ENCODE measurements at regions not wholly inside any gene's neighbourhood (a gene's known extent, or its start where the extent isn't known, plus 50 kb on each side); places are given as distances from the start of the nearest gene placed in this dataset.

GRCh38 chrX:95040104-95040503 lies 1366.1 kb downstream of the FAM133A start (continued):
- TF ChIP-seq AFF4 (CRISPR knock-in tag; IDR thresholded peaks at IDR 0.05; ENCODE audit: borderline replicate concordance) (no peak), ZNF423 (CRISPR knock-in tag; IDR thresholded peaks at IDR 0.05) (no peak), ATF1 (CRISPR knock-in tag; IDR thresholded peaks at IDR 0.05) (no peak)

GRCh38 chrX:95044331-95044730 lies 1370.3 kb downstream of the FAM133A start:
- H3K4me1 Mint-ChIP-seq = 0 out of 2 replicates have a peak, but pooled peaks cover 3% of the 10 kb centered on the region
- ATAC-seq = no peak
- no peaks in the 10 kb centered on the region for H3K9me3 Mint-ChIP-seq
- H3K36me3 Mint-ChIP-seq = no peaks in the 10 kb centered on the region
- ChIA-PET POLR2A (no interaction called here), CTCF (no interaction called here)
- no peaks in the 10 kb centered on the region for H3K27me3 Mint-ChIP-seq (ENCODE audit: low read depth)
- DNase-seq (ENCODE audit: low spot score) = no peak
- TF ChIP-seq FOXP4 (CRISPR knock-in tag; IDR thresholded peaks at IDR 0.05) (no peak), E2F5 (CRISPR knock-in tag; IDR thresholded peaks at IDR 0.05) (no peak), CDX4 (CRISPR knock-in tag; IDR thresholded peaks at IDR 0.05; ENCODE audit: borderline replicate concordance) (no peak), ZNF671 (CRISPR knock-in tag; IDR thresholded peaks at IDR 0.05) (no peak), JAZF1 (CRISPR knock-in tag; IDR thresholded peaks at IDR 0.05) (no peak), ZMAT4 (CRISPR knock-in tag; IDR thresholded peaks at IDR 0.05) (no peak), ZNF263 (CRISPR knock-in tag; IDR thresholded peaks at IDR 0.05; ENCODE audit: low read depth) (no peak), ZNF232 (CRISPR knock-in tag; IDR thresholded peaks at IDR 0.05) (no peak), NFE2L1 (CRISPR knock-in tag; IDR thresholded peaks at IDR 0.05) (no peak), ZNF512 (CRISPR knock-in tag; IDR thresholded peaks at IDR 0.05; ENCODE audit: borderline replicate concordance) (no peak), RELA (CRISPR knock-in tag; IDR thresholded peaks at IDR 0.05; ENCODE audit: borderline replicate concordance) (no peak)
- H3K27ac Mint-ChIP-seq = no peak overlapping the region
- no peak overlapping the region for H3K4me3 Mint-ChIP-seq

- DNase-seq (ENCODE audit: low spot score) (no peak), ATAC-seq (no peak)
- no peak overlapping the region for H3K4me3 Mint-ChIP-seq
- peaks cover 20% of the 10 kb centered on the region for H3K4me1 Mint-ChIP-seq
- no peaks in the 10 kb centered on the region for H3K27me3 Mint-ChIP-seq (ENCODE audit: low read depth)
- no peak overlapping the region for H3K27ac Mint-ChIP-seq
- no peaks in the 10 kb centered on the region for H3K36me3 Mint-ChIP-seq
- ChIA-PET POLR2A (no interaction called here), CTCF (no interaction called here)
- no peaks in the 10 kb centered on the region for H3K9me3 Mint-ChIP-seq
- no peak for TF ChIP-seq E2F1 (CRISPR knock-in tag; IDR thresholded peaks at IDR 0.05)
- no peak for TF ChIP-seq PREB (CRISPR knock-in tag; IDR thresholded peaks at IDR 0.05; ENCODE audit: borderline replicate concordance)
- TF ChIP-seq CBFB (CRISPR knock-in tag; IDR thresholded peaks at IDR 0.05; ENCODE audit: low read depth) = no peak
- no peak for TF ChIP-seq SMAD4 (CRISPR knock-in tag; IDR thresholded peaks at IDR 0.05)
- no peak for TF ChIP-seq EMX1 (CRISPR knock-in tag; IDR thresholded peaks at IDR 0.05)
- TF ChIP-seq OVOL2 (CRISPR knock-in tag; IDR thresholded peaks at IDR 0.05; ENCODE audit: borderline replicate concordance) = no peak
- no peak for TF ChIP-seq SP1 (CRISPR knock-in tag; conservative IDR thresholded peaks at IDR 0.05)
Observed at GRCh38 chrX:95055991-95056390, 1382.0 kb downstream of the FAM133A start.
